Activated T-cell treated with anti-CD3 and anti-CD28 coated beads, Interleukin-2, amount 50 U/mL, for 72 hours (primary cell): ENCODE measurements at regions not wholly inside any gene's neighbourhood (a gene's known extent, or its start where the extent isn't known, plus 50 kb on each side); places are given as distances from the start of the nearest gene placed in this dataset.

ENCODE experiments used
- ATAC-seq, 2 donors: fragments of 150-1000 bp; cut with Tn5 transposase; replicated peaks in 1 of 2; 2 replicates each; pipeline ENCODE4 v1.10.0; 2021; ENCODE audit warnings: moderate library complexity in 2 of 2, mild to moderate bottlenecking in 1 of 2
- DNase-seq, 2 donors: peaks; one replicate each; pipeline ENCODE4 v3.0.0; 2021 to 2022; ENCODE audit warnings: mixed read lengths in 1 of 2
- H3K27ac Mint-ChIP-seq: one replicate; pipeline ENCODE4 v1.8.0; 2022; ENCODE audit warnings: mild to moderate bottlenecking, moderate library complexity, mixed read lengths
- H3K27me3 Mint-ChIP-seq: one replicate; pipeline ENCODE4 v1.8.0; 2022; ENCODE audit warnings: low read depth, mixed read lengths
- H3K36me3 Mint-ChIP-seq, 2 donors: one replicate each; pipeline ENCODE4 v1.8.0; 2022; ENCODE audit warnings: mixed read lengths in 2 of 2, mild to moderate bottlenecking in 1 of 2; ENCODE audit not compliant: insufficient read depth in 2 of 2
- H3K4me1 Mint-ChIP-seq: one replicate; pipeline ENCODE4 v1.8.0; 2022; ENCODE audit warnings: low read depth, mixed read lengths
- H3K4me3 Mint-ChIP-seq, 2 donors: one replicate each; pipeline ENCODE4 v1.8.0; 2022; ENCODE audit warnings: mild to moderate bottlenecking in 2 of 2, mixed read lengths in 2 of 2, moderate library complexity in 2 of 2
- H3K9me3 Mint-ChIP-seq, 2 donors: one replicate each; pipeline ENCODE4 v1.8.0; 2022; ENCODE audit warnings: mixed read lengths in 2 of 2

GRCh38 chr19:28021259-28022185, 1191.4 kb downstream of the UQCRFS1 start:
- Mint-ChIP-seq H3K4me3 (no peak overlapping the region), H3K9me3 (no peaks in the 10 kb centered on the region), H3K4me1 (no peaks in the 10 kb centered on the region), H3K27me3 (no peaks in the 10 kb centered on the region), H3K36me3 (no peaks in the 10 kb centered on the region), H3K27ac (no peak overlapping the region)
- DNase-seq (no peak), ATAC-seq (no peak)

- H3K36me3 Mint-ChIP-seq: no peaks in the 10 kb centered on the region
- no peak overlapping the region for H3K4me3 Mint-ChIP-seq
- H3K27ac Mint-ChIP-seq: no peak overlapping the region
- H3K4me1 Mint-ChIP-seq: no peaks in the 10 kb centered on the region
- DNase-seq (no peak), ATAC-seq (no peak)
- no peaks in the 10 kb centered on the region for H3K27me3 Mint-ChIP-seq
- no peaks in the 10 kb centered on the region for H3K9me3 Mint-ChIP-seq
Observed at GRCh38 chr19:28020619-28021258, 1192.2 kb downstream of the UQCRFS1 start.

DNA sequence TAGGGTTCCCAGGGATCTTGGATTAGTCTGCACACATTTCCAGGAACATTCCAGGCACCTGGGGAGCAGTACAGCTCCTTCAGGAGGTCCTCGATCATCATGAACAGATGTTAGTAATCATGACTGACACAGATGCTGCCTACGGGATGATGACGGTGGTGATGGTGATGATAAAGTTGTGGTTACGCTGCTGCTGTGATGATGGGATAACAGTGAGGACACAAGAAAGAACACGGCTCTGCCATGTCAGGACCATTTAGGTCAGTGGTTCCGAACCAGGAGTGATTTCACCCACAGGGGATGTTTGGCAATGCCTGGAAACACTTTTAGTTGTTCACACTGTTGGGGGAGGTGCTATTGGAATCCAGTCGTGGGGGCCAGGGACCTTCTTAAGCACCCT, 1193.0 kb downstream of the UQCRFS1 start:
- H3K4me1 Mint-ChIP-seq: no peaks in the 10 kb centered on the region

DNA sequence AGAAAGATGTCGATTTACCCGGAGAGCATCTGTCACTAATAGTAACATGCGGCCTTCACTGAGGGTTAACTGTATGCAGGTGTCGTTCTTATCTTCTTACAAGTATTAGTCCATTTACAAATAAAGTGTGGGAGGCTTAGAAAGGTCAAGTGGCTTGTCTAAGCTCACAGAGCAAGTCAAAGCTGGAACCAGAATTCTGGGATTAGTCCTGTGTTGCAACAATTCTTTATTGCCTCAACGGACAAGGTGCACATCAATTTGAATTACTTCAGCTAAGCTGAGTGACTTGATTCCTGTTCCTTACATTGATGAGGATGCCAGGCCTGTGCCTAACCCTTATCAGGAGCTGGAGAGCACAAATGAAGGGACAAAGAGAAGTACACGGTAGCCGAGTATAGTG, 1193.6 kb downstream of the UQCRFS1 start:
- H3K36me3 Mint-ChIP-seq: no peaks in the 10 kb centered on the region
- no peak overlapping the region for H3K4me3 Mint-ChIP-seq
- no peaks in the 10 kb centered on the region for H3K9me3 Mint-ChIP-seq
- DNase-seq (no peak), ATAC-seq (no peak)
- no peak overlapping the region for H3K27ac Mint-ChIP-seq
- no peaks in the 10 kb centered on the region for H3K27me3 Mint-ChIP-seq
- no peaks in the 10 kb centered on the region for H3K4me1 Mint-ChIP-seq

More for the DNA sequence above, 1193.0 kb downstream of the UQCRFS1 start:
- H3K27ac Mint-ChIP-seq: no peak overlapping the region
- no peak for DNase-seq
- ATAC-seq: no peak
- H3K36me3 Mint-ChIP-seq: no peaks in the 10 kb centered on the region
- no peak overlapping the region for H3K4me3 Mint-ChIP-seq
- H3K27me3 Mint-ChIP-seq: no peaks in the 10 kb centered on the region
- H3K9me3 Mint-ChIP-seq: no peaks in the 10 kb centered on the region

GRCh38 chr19:28018499-28018898, 1194.5 kb downstream of the UQCRFS1 start:
- no peak for ATAC-seq
- no peak overlapping the region for H3K4me3 Mint-ChIP-seq

GRCh38 chr19:28014615-28015405, 1198.1 kb downstream of the UQCRFS1 start:
- no peaks in the 10 kb centered on the region for H3K27me3 Mint-ChIP-seq
- no peak overlapping the region for H3K4me3 Mint-ChIP-seq
- peaks cover 1 to 3% of the 10 kb centered on the region in 2 donors for H3K36me3 Mint-ChIP-seq
- peaks cover 0 to 5% of the 10 kb centered on the region in 2 donors for H3K9me3 Mint-ChIP-seq
- DNase-seq (no peak), ATAC-seq (no peak)
- no peak overlapping the region for H3K27ac Mint-ChIP-seq
- no peaks in the 10 kb centered on the region for H3K4me1 Mint-ChIP-seq

More at GRCh38 chr19:28018499-28018898, 1194.5 kb downstream of the UQCRFS1 start:
- DNase-seq: no peak
- no peaks in the 10 kb centered on the region for H3K4me1 Mint-ChIP-seq
- no peaks in the 10 kb centered on the region for H3K27me3 Mint-ChIP-seq
- H3K27ac Mint-ChIP-seq: no peak overlapping the region
- peaks cover 0 to 1% of the 10 kb centered on the region in 2 donors for H3K36me3 Mint-ChIP-seq
- peaks cover 0 to 2% of the 10 kb centered on the region in 2 donors for H3K9me3 Mint-ChIP-seq

DNA sequence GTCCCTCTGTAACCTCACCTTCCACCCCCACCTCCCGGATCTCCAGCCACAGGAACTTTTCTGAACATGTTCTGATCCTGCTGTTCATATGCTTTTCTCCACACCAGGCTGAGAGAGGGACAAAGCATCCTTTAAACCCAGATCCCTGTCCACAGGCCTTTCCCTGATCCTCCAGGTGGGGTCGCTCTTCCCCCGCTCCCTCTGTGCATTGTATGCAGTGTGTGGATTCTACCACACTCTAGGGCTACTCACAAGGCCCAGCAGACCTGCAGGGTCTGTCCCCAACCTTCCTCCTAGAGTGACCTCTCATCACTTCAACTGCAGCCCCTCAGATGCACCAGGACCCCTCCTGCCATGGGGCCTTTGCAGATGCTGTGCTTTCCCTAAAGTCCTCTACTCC, 1200.6 kb downstream of the UQCRFS1 start:
- DNase-seq: no peak
- Mint-ChIP-seq H3K9me3 (peaks cover 0 to 12% of the 10 kb centered on the region in 2 donors), H3K4me3 (no peak overlapping the region), H3K4me1 (no peaks in the 10 kb centered on the region), H3K36me3 (peaks cover 1 to 3% of the 10 kb centered on the region in 2 donors), H3K27me3 (no peaks in the 10 kb centered on the region), H3K27ac (no peak overlapping the region)
- no peak for ATAC-seq

GRCh38 chr19:28010656-28011055, 1202.3 kb downstream of the UQCRFS1 start:
- DNase-seq (no peak), ATAC-seq (no peak)
- no peak overlapping the region for H3K27ac Mint-ChIP-seq
- no peaks in the 10 kb centered on the region for H3K4me1 Mint-ChIP-seq
- H3K4me3 Mint-ChIP-seq: no peak overlapping the region
- no peaks in the 10 kb centered on the region for H3K27me3 Mint-ChIP-seq
- peaks cover 0 to 12% of the 10 kb centered on the region in 2 donors for H3K9me3 Mint-ChIP-seq
- H3K36me3 Mint-ChIP-seq: peaks cover 1 to 3% of the 10 kb centered on the region in 2 donors

- Mint-ChIP-seq H3K9me3 (peaks cover 0 to 12% of the 10 kb centered on the region in 2 donors), H3K27me3 (no peaks in the 10 kb centered on the region), H3K36me3 (peaks cover 1 to 3% of the 10 kb centered on the region in 2 donors), H3K4me3 (no peak overlapping the region), H3K27ac (no peak overlapping the region), H3K4me1 (no peaks in the 10 kb centered on the region)
- ATAC-seq: no peak
- DNase-seq: no peak
Observed at GRCh38 chr19:28009696-28010095, 1203.3 kb downstream of the UQCRFS1 start.

DNA sequence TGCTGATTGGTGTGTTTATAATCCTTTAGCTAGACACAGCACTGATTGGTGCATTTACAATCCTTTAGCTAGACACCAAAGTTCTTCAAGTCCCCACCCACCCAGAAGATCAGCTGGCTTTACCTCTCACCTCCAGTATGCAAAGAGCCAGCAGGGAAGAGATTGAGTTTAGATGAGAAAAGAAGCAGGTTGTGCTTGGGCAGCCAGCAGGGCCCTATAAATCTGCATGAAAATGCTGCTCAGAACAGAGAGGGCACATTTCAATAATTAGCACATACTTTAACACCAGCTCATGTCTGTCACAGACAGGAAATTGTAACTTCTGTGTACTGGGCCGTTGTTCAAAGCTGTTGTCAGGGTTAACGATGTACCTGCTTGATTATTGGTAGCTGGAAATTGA, 1204.3 kb downstream of the UQCRFS1 start:
- Mint-ChIP-seq H3K27me3 (no peaks in the 10 kb centered on the region), H3K9me3 (peaks cover 0 to 12% of the 10 kb centered on the region in 2 donors), H3K27ac (no peak overlapping the region), H3K36me3 (peaks cover 1 to 3% of the 10 kb centered on the region in 2 donors), H3K4me3 (no peak overlapping the region), H3K4me1 (no peaks in the 10 kb centered on the region)
- ATAC-seq: no peak
- no peak for DNase-seq

- Mint-ChIP-seq H3K27me3 (no peaks in the 10 kb centered on the region), H3K9me3 (peaks cover 3 to 7% of the 10 kb centered on the region in 2 donors), H3K4me1 (no peaks in the 10 kb centered on the region), H3K27ac (no peak overlapping the region), H3K36me3 (peaks cover 0 to 2% of the 10 kb centered on the region in 2 donors), H3K4me3 (no peak overlapping the region)
- no peak for DNase-seq
- ATAC-seq: no peak
Observed at GRCh38 chr19:28003543-28003942, 1209.4 kb downstream of the UQCRFS1 start.

- Mint-ChIP-seq H3K4me1 (no peaks in the 10 kb centered on the region), H3K27me3 (no peaks in the 10 kb centered on the region), H3K27ac (no peak overlapping the region), H3K9me3 (peaks cover 3 to 10% of the 10 kb centered on the region in 2 donors), H3K36me3 (peaks cover 2% of the 10 kb centered on the region in 2 donors), H3K4me3 (no peak overlapping the region)
- ATAC-seq (no peak), DNase-seq (no peak)
Observed at GRCh38 chr19:27997069-27997468, 1215.9 kb downstream of the UQCRFS1 start.
